GM21786 (cell line): ENCODE measurements at regions not wholly inside any gene's neighbourhood (a gene's known extent, or its start where the extent isn't known, plus 50 kb on each side); places are given as distances from the start of the nearest gene placed in this dataset.

Experiments
- ATAC-seq: cut with Tn5 transposase; IDR thresholded peaks from one replicate; pipeline ENCODE4 v1.9.1; 2021; ENCODE audit not compliant: unreplicated experiment

GRCh38 chr20:20888266-20888656, 175.8 kb upstream of the RALGAPA2 start:
- ATAC-seq = no peak

- ATAC-seq = no peak
These were observed 175.3 kb upstream of the RALGAPA2 start for GRCh38 chr20:20887593-20888265.

GRCh38 chr20:20881808-20882207, 169.4 kb upstream of the RALGAPA2 start:
- ATAC-seq = no peak

- no peak for ATAC-seq
These were observed 164.6 kb upstream of the RALGAPA2 start for GRCh38 chr20:20877079-20877478.

GRCh38 chr20:20875716-20876115, 163.3 kb upstream of the RALGAPA2 start:
- no peak for ATAC-seq

GRCh38 chr20:20872428-20872827, 160.0 kb upstream of the RALGAPA2 start:
- no peak for ATAC-seq

- no peak for ATAC-seq
These were observed 156.8 kb upstream of the RALGAPA2 start for GRCh38 chr20:20869161-20869775.

- ATAC-seq = no peak
These were observed 152.1 kb upstream of the RALGAPA2 start for GRCh38 chr20:20864351-20865096.

GRCh38 chr20:20860078-20860806, 147.8 kb upstream of the RALGAPA2 start:
- peak; percentile 89 for ATAC-seq

- no peak for ATAC-seq
These were observed 147.1 kb upstream of the RALGAPA2 start for GRCh38 chr20:20859510-20859909.

GRCh38 chr20:20856956-20857355, 144.5 kb upstream of the RALGAPA2 start:
- no peak for ATAC-seq

- ATAC-seq = no peak
These were observed 143.9 kb upstream of the RALGAPA2 start for GRCh38 chr20:20856306-20856705.

GRCh38 chr20:20851385-20851784, 138.9 kb upstream of the RALGAPA2 start:
- no peak for ATAC-seq

GRCh38 chr20:20850407-20850806, 138.0 kb upstream of the RALGAPA2 start:
- no peak for ATAC-seq

- no peak for ATAC-seq
These were observed 136.7 kb upstream of the RALGAPA2 start for GRCh38 chr20:20849161-20849560.

- ATAC-seq = no peak
These were observed 135.4 kb upstream of the RALGAPA2 start for GRCh38 chr20:20847814-20848213.

- ATAC-seq = no peak
These were observed 131.5 kb upstream of the RALGAPA2 start for GRCh38 chr20:20843982-20844381.

GRCh38 chr20:20839771-20840170, 127.3 kb upstream of the RALGAPA2 start:
- ATAC-seq = no peak

GRCh38 chr20:20837574-20838021, 125.2 kb upstream of the RALGAPA2 start:
- no peak for ATAC-seq

- ATAC-seq = no peak
These were observed 124.4 kb upstream of the RALGAPA2 start for GRCh38 chr20:20836836-20837235.

GRCh38 chr20:20835897-20836296, 123.5 kb upstream of the RALGAPA2 start:
- ATAC-seq = no peak
